ENCODE measurements at regions not wholly inside any gene's neighbourhood (a gene's known extent, or its start where the extent isn't known, plus 50 kb on each side); places are given as distances from the start of the nearest gene placed in this dataset.

- DNase-seq: no peak
Observed at GRCh38 chr13:106161146-106161545, 374.3 kb downstream of the EFNB2 start.

GRCh38 chr13:106159295-106160195 lies 375.9 kb downstream of the EFNB2 start:
- no peak for DNase-seq

GRCh38 chr13:106156468-106156867 lies 379.0 kb downstream of the EFNB2 start:
- no peak for DNase-seq

GRCh38 chr13:106155411-106155810 lies 380.1 kb downstream of the EFNB2 start:
- DNase-seq: no peak

- no peak for DNase-seq
Observed at GRCh38 chr13:106153876-106154275, 381.6 kb downstream of the EFNB2 start.

GRCh38 chr13:106153041-106153440 lies 382.4 kb downstream of the EFNB2 start:
- no peak for DNase-seq

GRCh38 chr13:106152047-106152446 lies 383.4 kb downstream of the EFNB2 start:
- no peak for DNase-seq

GRCh38 chr13:106151056-106151699 lies 384.3 kb downstream of the EFNB2 start:
- DNase-seq: no peak

- no peak for DNase-seq
Observed at GRCh38 chr13:106145997-106146864, 389.2 kb downstream of the EFNB2 start.

- no peak for DNase-seq
Observed at GRCh38 chr13:106145070-106145469, 390.4 kb downstream of the EFNB2 start.

GRCh38 chr13:106143930-106144709 lies 391.3 kb downstream of the EFNB2 start:
- DNase-seq: no peak

GRCh38 chr13:106143392-106143791 lies 392.1 kb downstream of the EFNB2 start:
- no peak for DNase-seq

- DNase-seq: no peak
Observed at GRCh38 chr13:106140476-106140875, 395.0 kb downstream of the EFNB2 start.

GRCh38 chr13:106139942-106140341 lies 395.5 kb downstream of the EFNB2 start:
- DNase-seq: no peak

GRCh38 chr13:106139377-106139776 lies 396.1 kb downstream of the EFNB2 start:
- DNase-seq: no peak

GRCh38 chr13:106138620-106139019 lies 396.8 kb downstream of the EFNB2 start:
- no peak for DNase-seq

- DNase-seq: no peak
Observed at GRCh38 chr13:106133025-106133424, 402.4 kb downstream of the EFNB2 start.

GRCh38 chr13:106132216-106132615 lies 403.2 kb downstream of the EFNB2 start:
- no peak for DNase-seq

GRCh38 chr13:106129993-106130392 lies 405.5 kb downstream of the EFNB2 start:
- no peak for DNase-seq

GRCh38 chr13:106129273-106129672 lies 406.2 kb downstream of the EFNB2 start:
- no peak for DNase-seq

- DNase-seq: no peak
Observed at GRCh38 chr13:106122234-106122633, 413.2 kb downstream of the EFNB2 start.

- DNase-seq: no peak
Observed at GRCh38 chr13:106121173-106121754, 414.2 kb downstream of the EFNB2 start.
